Large intestine (tissue), 3 donors: ENCODE measurements at regions not wholly inside any gene's neighbourhood (a gene's known extent, or its start where the extent isn't known, plus 50 kb on each side); places are given as distances from the start of the nearest gene placed in this dataset.

Source experiments
- DNase-seq, 2 donors: peaks; one replicate each; pipeline versions ENCODE4 v3.0.0 to v3.0.0-alpha.2; 2013
- H3K27ac ChIP-seq: one replicate; pipeline ENCODE4 v1.5.1; 2013; ENCODE audit warnings: low read length
- H3K27me3 ChIP-seq: 2 replicates; pipeline ENCODE4 v1.6.1; 2013; ENCODE audit warnings: low read length; ENCODE audit not compliant: control insufficient read depth, insufficient read depth
- H3K36me3 ChIP-seq: 2 replicates; pipeline ENCODE4 v1.6.1; 2013; ENCODE audit warnings: low read length; ENCODE audit not compliant: control insufficient read depth, insufficient read depth
- H3K4me1 ChIP-seq: one replicate; pipeline ENCODE4 v1.6.1; 2013; ENCODE audit warnings: low read length; ENCODE audit not compliant: control insufficient read depth, insufficient read depth
- H3K4me3 ChIP-seq: one replicate; pipeline ENCODE4 v1.5.1; 2013; ENCODE audit warnings: low read length
- H3K9me3 ChIP-seq: one replicate; pipeline ENCODE4 v1.6.1; 2013; ENCODE audit warnings: mild to moderate bottlenecking, low read depth, low read length, moderate library complexity; ENCODE audit not compliant: control insufficient read depth
- WGBS: methylation state at CpG from one replicate; pipeline ENCODE4 v1.1.5; 2013; ENCODE audit warnings: low lambda C conversion rate; ENCODE audit not compliant: insufficient coverage; 5-methylcytosine and 5-hydroxymethylcytosine counted together

GRCh38 chr5:124645396-124645795, 101.0 kb downstream of the ZNF608 start:
- no CpG with 5 or more reads among the region's 3 CpGs for WGBS
- H3K27me3 ChIP-seq = no peaks in the 10 kb centered on the region
- DNase-seq = no peak
- H3K4me3 ChIP-seq = no peak overlapping the region
- peaks cover 63% of the 10 kb centered on the region for H3K4me1 ChIP-seq
- H3K36me3 ChIP-seq = peaks cover 43% of the 10 kb centered on the region
- peak overlapping the region; percentile 9 for H3K27ac ChIP-seq
- no peaks in the 10 kb centered on the region for H3K9me3 ChIP-seq

- no peaks in the 10 kb centered on the region for H3K9me3 ChIP-seq
- no peaks in the 10 kb centered on the region for H3K27me3 ChIP-seq
- peaks cover 62% of the 10 kb centered on the region for H3K4me1 ChIP-seq
- no peak overlapping the region for H3K27ac ChIP-seq
- H3K4me3 ChIP-seq = no peak overlapping the region
- peaks cover 47% of the 10 kb centered on the region for H3K36me3 ChIP-seq
- WGBS = no CpG with 5 or more reads among the region's 1 CpG
- DNase-seq = no peak
Observed at GRCh38 chr5:124644582-124644981, 101.9 kb downstream of the ZNF608 start.

- DNase-seq = no peak
- Histone ChIP-seq H3K4me3 (no peak overlapping the region), H3K4me1 (peaks cover 62% of the 10 kb centered on the region), H3K27me3 (no peaks in the 10 kb centered on the region), H3K36me3 (peaks cover 49% of the 10 kb centered on the region), H3K27ac (no peak overlapping the region), H3K9me3 (no peaks in the 10 kb centered on the region)
- WGBS = 100% methylated on average over 1 of the region's 9 CpGs
Observed at GRCh38 chr5:124644138-124644537, 102.3 kb downstream of the ZNF608 start.

GRCh38 chr5:124643336-124643735, 103.1 kb downstream of the ZNF608 start:
- Histone ChIP-seq H3K36me3 (peaks cover 46% of the 10 kb centered on the region), H3K4me1 (peaks cover 58% of the 10 kb centered on the region), H3K9me3 (no peaks in the 10 kb centered on the region), H3K27ac (no peak overlapping the region), H3K27me3 (no peaks in the 10 kb centered on the region), H3K4me3 (no peak overlapping the region)
- 100% methylated on average over 1 of the region's 7 CpGs for WGBS
- DNase-seq = no peak

GRCh38 chr5:124642151-124642550, 104.3 kb downstream of the ZNF608 start:
- Histone ChIP-seq H3K27ac (peak overlapping the region; percentile 76), H3K4me1 (peaks cover 48% of the 10 kb centered on the region), H3K36me3 (peaks cover 37% of the 10 kb centered on the region), H3K9me3 (no peaks in the 10 kb centered on the region), H3K27me3 (no peaks in the 10 kb centered on the region), H3K4me3 (no peak overlapping the region)
- peak in 1 of 2 donors; percentile 64 for DNase-seq
- no CpG with 5 or more reads among the region's 2 CpGs for WGBS

- Histone ChIP-seq H3K36me3 (peaks cover 32% of the 10 kb centered on the region), H3K9me3 (no peaks in the 10 kb centered on the region), H3K27ac (peak overlapping the region; percentile 76), H3K27me3 (no peaks in the 10 kb centered on the region), H3K4me1 (peaks cover 41% of the 10 kb centered on the region), H3K4me3 (no peak overlapping the region)
- 0% methylated on average over 1 of the region's 11 CpGs for WGBS
- peak; percentile 61 to 81 for DNase-seq
Observed at GRCh38 chr5:124641154-124641792, 105.2 kb downstream of the ZNF608 start.

GRCh38 chr5:124639095-124639665, 107.3 kb downstream of the ZNF608 start:
- Histone ChIP-seq H3K27me3 (no peaks in the 10 kb centered on the region), H3K4me3 (no peak overlapping the region), H3K4me1 (peaks cover 46% of the 10 kb centered on the region), H3K27ac (peak overlapping the region; percentile 76), H3K9me3 (no peaks in the 10 kb centered on the region), H3K36me3 (peaks cover 30% of the 10 kb centered on the region)
- WGBS = no CpG with 5 or more reads among the region's 4 CpGs
- peak in 1 of 2 donors; percentile 40 for DNase-seq

GRCh38 chr5:124637011-124637410, 109.4 kb downstream of the ZNF608 start:
- 100% methylated on average over 1 of the region's 3 CpGs for WGBS

GRCh38 chr5:124634741-124635323, 111.6 kb downstream of the ZNF608 start:
- Histone ChIP-seq H3K9me3 (no peaks in the 10 kb centered on the region), H3K4me3 (no peak overlapping the region), H3K4me1 (peaks cover 29% of the 10 kb centered on the region), H3K36me3 (peaks cover 14% of the 10 kb centered on the region), H3K27ac (peak overlapping the region; percentile 22), H3K27me3 (no peaks in the 10 kb centered on the region)
- peak in 1 of 2 donors; percentile 16 for DNase-seq
- WGBS = 44% methylated on average over 1 of the region's 3 CpGs

More at GRCh38 chr5:124637011-124637410, 109.4 kb downstream of the ZNF608 start:
- no peak for DNase-seq
- H3K9me3 ChIP-seq = no peaks in the 10 kb centered on the region
- peaks cover 20% of the 10 kb centered on the region for H3K36me3 ChIP-seq
- no peaks in the 10 kb centered on the region for H3K27me3 ChIP-seq
- peaks cover 37% of the 10 kb centered on the region for H3K4me1 ChIP-seq
- H3K27ac ChIP-seq = no peak overlapping the region
- no peak overlapping the region for H3K4me3 ChIP-seq

GRCh38 chr5:124634228-124634739, 112.2 kb downstream of the ZNF608 start:
- Histone ChIP-seq H3K9me3 (no peaks in the 10 kb centered on the region), H3K36me3 (peaks cover 13% of the 10 kb centered on the region), H3K4me1 (peaks cover 32% of the 10 kb centered on the region), H3K27ac (peak overlapping the region; percentile 22), H3K27me3 (no peaks in the 10 kb centered on the region), H3K4me3 (no peak overlapping the region)
- no CpG with 5 or more reads among the region's 1 CpG for WGBS
- DNase-seq = no peak
